ENCODE measurements at regions not wholly inside any gene's neighbourhood (a gene's known extent, or its start where the extent isn't known, plus 50 kb on each side); places are given as distances from the start of the nearest gene placed in this dataset.

GRCh38 chr4:181331214-181331613, 912.0 kb upstream of the TENM3 start:
- TF ChIP-seq POLR2AphosphoS5 (IDR thresholded peaks at IDR 0.05; ENCODE audit: low read depth, low read length) (no peak), SP1 (IDR thresholded peaks at IDR 0.05; ENCODE audit: low read depth) (no peak), POLR2A (IDR thresholded peaks at IDR 0.05; ENCODE audit: borderline replicate concordance, extremely low read depth, insufficient read depth, insufficient read length) (no peak), SIN3A (IDR thresholded peaks at IDR 0.05; ENCODE audit: low read depth) (no peak), EZH2phosphoT487 (IDR thresholded peaks at IDR 0.05; ENCODE audit: borderline replicate concordance) (no peak)

Measured in HCT116 (cell line).